ENCODE measurements at regions not wholly inside any gene's neighbourhood (a gene's known extent, or its start where the extent isn't known, plus 50 kb on each side); places are given as distances from the start of the nearest gene placed in this dataset.

DNA sequence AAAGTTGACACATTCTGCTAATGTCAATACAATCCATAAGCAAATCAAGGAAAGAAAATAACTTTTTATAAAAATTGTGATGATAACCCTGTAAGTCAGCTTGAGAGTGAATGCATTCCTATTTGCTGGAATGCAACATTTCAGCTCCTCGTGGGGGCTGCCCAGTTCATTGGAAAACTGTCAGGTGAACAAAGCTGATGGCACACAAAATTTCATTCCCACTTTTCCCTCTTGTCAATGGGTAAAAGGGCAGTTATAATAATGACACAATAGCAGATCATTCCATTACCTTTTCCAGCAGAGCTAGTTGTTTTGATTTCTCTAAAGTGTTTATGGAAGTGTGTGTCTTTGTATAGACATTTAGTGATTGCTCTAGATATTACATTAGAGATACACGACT, 1124.6 kb upstream of the MAP3K7 start:
- TF ChIP-seq, protein P1, sequence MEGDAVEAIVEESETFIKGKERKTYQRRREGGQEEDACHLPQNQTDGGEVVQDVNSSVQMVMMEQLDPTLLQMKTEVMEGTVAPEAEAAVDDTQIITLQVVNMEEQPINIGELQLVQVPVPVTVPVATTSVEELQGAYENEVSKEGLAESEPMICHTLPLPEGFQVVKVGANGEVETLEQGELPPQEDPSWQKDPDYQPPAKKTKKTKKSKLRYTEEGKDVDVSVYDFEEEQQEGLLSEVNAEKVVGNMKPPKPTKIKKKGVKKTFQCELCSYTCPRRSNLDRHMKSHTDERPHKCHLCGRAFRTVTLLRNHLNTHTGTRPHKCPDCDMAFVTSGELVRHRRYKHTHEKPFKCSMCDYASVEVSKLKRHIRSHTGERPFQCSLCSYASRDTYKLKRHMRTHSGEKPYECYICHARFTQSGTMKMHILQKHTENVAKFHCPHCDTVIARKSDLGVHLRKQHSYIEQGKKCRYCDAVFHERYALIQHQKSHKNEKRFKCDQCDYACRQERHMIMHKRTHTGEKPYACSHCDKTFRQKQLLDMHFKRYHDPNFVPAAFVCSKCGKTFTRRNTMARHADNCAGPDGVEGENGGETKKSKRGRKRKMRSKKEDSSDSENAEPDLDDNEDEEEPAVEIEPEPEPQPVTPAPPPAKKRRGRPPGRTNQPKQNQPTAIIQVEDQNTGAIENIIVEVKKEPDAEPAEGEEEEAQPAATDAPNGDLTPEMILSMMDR (conservative IDR thresholded peaks at IDR 0.05), result no peak
- no peak for TF ChIP-seq EZH2 (IDR thresholded peaks at IDR 0.05; ENCODE audit: low read depth)
